ENCODE measurements at regions not wholly inside any gene's neighbourhood (a gene's known extent, or its start where the extent isn't known, plus 50 kb on each side); places are given as distances from the start of the nearest gene placed in this dataset.
"Not testable (repeated sequence)": the region's sequence is repeated elsewhere in the genome, so short reads cannot be mapped to it uniquely, and the experiment has no call there.

GRCh38 chr5:136740228-136740627 lies 374.9 kb upstream of the TRPC7 start:
- no peak for DNase-seq (ENCODE audit: low spot score)

GRCh38 chr5:136739271-136739670 lies 373.9 kb upstream of the TRPC7 start:
- DNase-seq (ENCODE audit: low spot score) = not testable (repeated sequence)

GRCh38 chr5:136738829-136739228 lies 373.5 kb upstream of the TRPC7 start:
- no peak for DNase-seq (ENCODE audit: low spot score)

- no peak for DNase-seq (ENCODE audit: low spot score)
Observed at GRCh38 chr5:136736021-136736420, 370.7 kb upstream of the TRPC7 start.

GRCh38 chr5:136735611-136736010 lies 370.3 kb upstream of the TRPC7 start:
- not testable (repeated sequence) for DNase-seq (ENCODE audit: low spot score)

- no peak for DNase-seq (ENCODE audit: low spot score)
Observed at GRCh38 chr5:136734628-136735027, 369.3 kb upstream of the TRPC7 start.

- no peak for DNase-seq (ENCODE audit: low spot score)
Observed at GRCh38 chr5:136732751-136733150, 367.4 kb upstream of the TRPC7 start.

- peak; percentile 45 for DNase-seq (ENCODE audit: low spot score)
Observed at GRCh38 chr5:136731241-136731900, 366.0 kb upstream of the TRPC7 start.

- DNase-seq (ENCODE audit: low spot score) = no peak
Observed at GRCh38 chr5:136730426-136730825, 365.1 kb upstream of the TRPC7 start.

GRCh38 chr5:136729901-136730355 lies 364.6 kb upstream of the TRPC7 start:
- peak; percentile 93 for DNase-seq (ENCODE audit: low spot score)

GRCh38 chr5:136726506-136726905 lies 361.2 kb upstream of the TRPC7 start:
- no peak for DNase-seq (ENCODE audit: low spot score)

GRCh38 chr5:136724161-136724560 lies 358.8 kb upstream of the TRPC7 start:
- DNase-seq (ENCODE audit: low spot score) = no peak

- DNase-seq (ENCODE audit: low spot score) = no peak
Observed at GRCh38 chr5:136722581-136722980, 357.2 kb upstream of the TRPC7 start.

GRCh38 chr5:136722086-136722485 lies 356.7 kb upstream of the TRPC7 start:
- DNase-seq (ENCODE audit: low spot score) = no peak

- no peak for DNase-seq (ENCODE audit: low spot score)
Observed at GRCh38 chr5:136720674-136721073, 355.3 kb upstream of the TRPC7 start.

GRCh38 chr5:136717917-136718316 lies 352.6 kb upstream of the TRPC7 start:
- no peak for DNase-seq (ENCODE audit: low spot score)

GRCh38 chr5:136714286-136714685 lies 348.9 kb upstream of the TRPC7 start:
- DNase-seq (ENCODE audit: low spot score) = no peak

- DNase-seq (ENCODE audit: low spot score) = no peak
Observed at GRCh38 chr5:136712628-136713027, 347.3 kb upstream of the TRPC7 start.

- no peak for DNase-seq (ENCODE audit: low spot score)
Observed at GRCh38 chr5:136710834-136711233, 345.5 kb upstream of the TRPC7 start.

GRCh38 chr5:136703706-136704105 lies 338.4 kb upstream of the TRPC7 start:
- DNase-seq (ENCODE audit: low spot score) = no peak

- DNase-seq (ENCODE audit: low spot score) = no peak
Observed at GRCh38 chr5:136703036-136703435, 337.7 kb upstream of the TRPC7 start.

GRCh38 chr5:136701191-136701590 lies 335.8 kb upstream of the TRPC7 start:
- no peak for DNase-seq (ENCODE audit: low spot score)

- DNase-seq (ENCODE audit: low spot score) = no peak
Observed at GRCh38 chr5:136699651-136700050, 334.3 kb upstream of the TRPC7 start.

- no peak for DNase-seq (ENCODE audit: low spot score)
Observed at GRCh38 chr5:136698970-136699369, 333.6 kb upstream of the TRPC7 start.

Measured in H4 (cell line).